Epidermal melanocyte (primary cell): ENCODE measurements at regions not wholly inside any gene's neighbourhood (a gene's known extent, or its start where the extent isn't known, plus 50 kb on each side); places are given as distances from the start of the nearest gene placed in this dataset.

Experiments used
- DNase-seq: peaks from one replicate; pipeline ENCODE4 v3.0.0; 2011; ENCODE audit warnings: low spot score; ENCODE audit not compliant: insufficient read length

DNA sequence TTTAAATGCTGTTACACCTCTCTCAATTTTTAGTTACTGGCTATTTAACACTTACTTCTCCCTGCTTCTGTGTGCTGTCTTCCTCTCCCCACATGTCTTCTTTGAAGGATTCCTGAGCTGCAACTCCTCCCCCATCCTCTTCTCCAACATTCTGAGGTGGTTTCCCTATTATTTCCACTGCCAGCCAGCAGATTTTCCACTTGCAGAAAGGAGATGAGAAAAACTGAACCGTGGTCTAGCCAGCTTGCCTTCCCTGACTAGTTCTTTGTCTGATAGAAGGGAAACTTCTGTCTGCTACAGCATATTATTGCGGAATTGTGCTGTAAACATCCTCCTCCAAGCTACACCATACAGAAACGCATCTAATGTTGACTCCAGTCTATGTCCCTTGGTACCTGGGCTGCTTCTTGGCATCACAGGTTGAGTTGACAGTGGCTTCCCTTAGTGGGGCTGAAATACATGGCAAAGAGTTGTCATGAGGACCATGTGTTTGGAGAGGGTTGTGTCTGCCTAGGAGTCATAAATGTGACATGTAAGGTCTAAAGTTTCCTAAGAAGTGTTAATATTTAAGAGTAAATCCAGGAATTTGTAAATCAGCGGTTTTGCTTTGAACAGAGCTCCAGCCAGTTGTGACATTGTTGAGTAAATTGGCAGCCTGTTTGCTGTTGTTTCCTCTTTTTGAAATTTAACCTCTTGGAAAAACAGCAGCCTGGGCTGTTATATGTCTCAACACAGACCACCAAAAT, 68.3 kb upstream of the RND3 start:
- DNase-seq: no peak

DNA sequence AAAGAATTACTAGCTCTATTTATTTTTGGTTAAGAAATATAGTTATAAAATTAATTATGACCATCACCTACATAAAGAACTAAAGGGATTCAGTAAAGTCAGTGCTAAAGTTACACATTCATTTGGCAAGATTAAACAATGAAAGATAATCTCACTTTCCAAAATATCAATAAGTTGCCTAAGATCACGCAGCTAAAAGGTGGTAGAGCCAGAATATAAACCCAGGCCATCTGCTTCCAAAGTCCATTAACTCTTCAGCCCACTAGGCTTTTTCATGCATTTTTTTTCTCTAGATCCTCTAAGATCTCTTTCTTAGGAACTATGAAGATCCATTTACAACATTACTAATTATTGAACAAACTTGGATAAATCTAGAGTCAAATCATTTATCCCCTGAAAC, 66.6 kb upstream of the RND3 start:
- DNase-seq: no peak

DNA sequence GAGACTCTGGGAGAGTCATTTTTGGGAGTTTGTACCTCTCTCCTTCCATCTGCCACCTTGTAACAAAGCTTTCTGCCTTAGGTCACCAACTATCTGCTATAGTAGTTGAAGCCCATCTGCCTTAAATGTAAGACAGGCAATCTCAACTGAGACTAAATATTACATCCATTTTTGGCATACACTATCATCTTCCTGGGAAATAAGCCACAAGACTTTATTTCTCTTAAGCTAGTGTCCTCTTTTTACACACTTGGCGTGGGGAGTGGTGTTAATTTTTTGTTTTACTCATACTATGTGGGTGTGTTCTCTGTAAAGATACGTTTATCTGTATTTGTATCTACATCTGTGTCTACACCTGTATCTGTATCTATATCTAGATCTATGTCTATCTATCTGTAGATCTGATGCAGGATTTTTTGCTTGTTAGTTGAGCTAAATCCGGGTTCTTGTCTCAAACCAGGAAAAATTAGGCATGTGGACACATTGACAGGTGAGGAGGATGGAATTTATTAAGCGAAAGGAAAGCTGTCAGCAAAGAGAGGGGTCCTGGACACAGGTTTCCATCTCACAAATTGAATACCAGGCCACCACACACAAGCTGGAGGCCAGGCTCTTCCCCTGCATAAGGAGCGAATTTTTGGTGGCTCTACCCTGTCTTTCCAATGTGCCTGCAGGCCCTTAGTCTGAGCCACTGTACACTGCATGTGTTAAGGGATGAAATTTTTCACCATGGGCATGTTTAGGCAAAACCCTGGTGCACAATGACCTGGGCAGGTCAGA, 64.8 kb upstream of the RND3 start:
- DNase-seq: no peak

DNA sequence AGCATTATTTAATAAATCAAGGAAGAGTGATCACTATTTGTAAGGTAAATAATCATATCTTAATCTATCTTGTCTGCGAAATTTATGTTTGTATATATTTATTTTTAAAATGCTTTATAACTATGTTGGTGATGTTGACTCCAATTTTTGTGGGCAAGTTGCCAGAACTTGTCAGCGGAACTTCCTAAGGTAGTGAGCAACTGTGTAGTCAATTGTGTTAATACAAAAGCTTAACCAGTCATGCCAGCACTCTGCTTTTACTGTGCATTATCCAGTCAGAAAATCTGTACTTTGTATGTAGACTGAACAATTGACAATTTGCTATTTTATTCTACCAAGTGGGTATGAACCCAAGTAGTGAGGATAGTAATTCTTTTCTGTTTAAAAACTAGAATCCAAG, 61.9 kb upstream of the RND3 start:
- no peak for DNase-seq

DNA sequence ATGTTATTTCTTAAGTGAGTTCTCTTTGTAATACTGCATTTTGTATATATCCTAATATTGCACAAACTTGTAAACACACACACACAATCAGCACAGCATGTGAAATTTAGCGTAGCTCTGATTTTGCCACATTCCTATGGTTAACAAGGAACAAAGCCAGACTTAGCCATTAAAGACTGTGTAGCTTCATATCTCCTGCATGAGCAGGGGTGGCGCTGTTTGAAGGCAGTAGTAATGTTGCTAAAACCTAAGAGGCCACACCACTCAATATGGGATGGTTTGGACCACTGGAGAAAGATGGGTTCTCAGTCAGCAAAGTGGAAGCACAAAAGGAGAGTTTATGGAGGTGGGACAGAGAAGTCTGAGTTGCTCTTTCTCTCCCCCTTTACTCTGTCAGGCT, 61.1 kb upstream of the RND3 start:
- no peak for DNase-seq

DNA sequence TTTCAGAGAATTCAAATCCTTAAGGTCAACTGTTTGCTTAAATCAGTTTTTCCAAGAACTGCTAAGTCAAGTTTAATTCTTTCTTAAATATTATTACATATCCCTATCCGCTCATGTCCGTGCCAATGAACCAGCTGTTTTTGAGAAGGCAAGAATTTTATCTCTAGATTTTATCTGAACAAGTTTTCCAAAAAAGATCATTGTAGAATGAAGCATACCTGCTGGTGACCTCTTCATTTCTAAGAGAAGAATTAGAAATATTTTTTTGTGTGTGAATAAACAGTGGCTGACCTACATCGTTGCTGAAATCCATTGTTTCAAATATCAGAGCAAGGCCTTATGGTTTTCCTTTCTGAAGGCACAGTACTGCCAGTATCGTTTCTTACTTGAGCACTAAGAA, 58.4 kb upstream of the RND3 start:
- DNase-seq: no peak

DNA sequence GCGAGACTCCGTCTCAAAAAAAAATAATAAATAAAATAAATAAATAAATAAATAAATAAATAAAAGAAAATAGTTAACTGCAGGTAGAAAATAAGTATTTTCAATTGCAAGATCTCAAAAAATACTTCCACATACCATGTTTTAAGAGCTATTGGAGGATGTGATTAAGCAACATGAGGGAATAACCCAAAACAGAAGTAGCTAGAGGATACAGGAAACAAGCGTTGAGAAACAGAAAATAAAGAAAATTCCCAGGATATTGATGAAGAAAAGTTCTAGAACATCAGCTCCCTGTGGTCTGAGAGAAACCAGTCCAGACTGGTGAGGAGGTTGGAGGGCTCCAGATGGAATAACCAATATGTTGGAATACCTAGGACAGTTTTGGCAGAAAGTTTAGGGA, 57.3 kb upstream of the RND3 start:
- DNase-seq: no peak

DNA sequence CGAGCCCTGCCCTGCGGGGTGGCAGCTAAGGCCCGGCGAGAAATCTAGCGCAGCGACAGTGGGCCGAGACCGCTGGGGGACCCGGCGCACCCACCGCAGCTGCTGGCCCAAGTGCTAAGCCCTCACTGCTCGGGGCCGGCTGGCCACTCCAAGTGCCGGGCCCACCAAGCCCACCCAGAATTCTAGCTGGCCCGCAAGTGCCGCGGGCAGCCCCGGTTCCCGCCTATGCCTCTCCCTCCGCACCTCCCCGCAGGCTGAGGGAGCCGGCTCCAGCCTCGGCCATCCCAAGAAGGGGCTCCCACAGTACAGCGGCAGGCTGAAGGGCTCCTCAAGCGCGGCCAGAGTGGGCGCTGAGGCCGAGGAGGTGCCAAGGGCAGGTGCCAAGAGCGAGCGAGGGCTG, 55.2 kb upstream of the RND3 start:
- no peak for DNase-seq

DNA sequence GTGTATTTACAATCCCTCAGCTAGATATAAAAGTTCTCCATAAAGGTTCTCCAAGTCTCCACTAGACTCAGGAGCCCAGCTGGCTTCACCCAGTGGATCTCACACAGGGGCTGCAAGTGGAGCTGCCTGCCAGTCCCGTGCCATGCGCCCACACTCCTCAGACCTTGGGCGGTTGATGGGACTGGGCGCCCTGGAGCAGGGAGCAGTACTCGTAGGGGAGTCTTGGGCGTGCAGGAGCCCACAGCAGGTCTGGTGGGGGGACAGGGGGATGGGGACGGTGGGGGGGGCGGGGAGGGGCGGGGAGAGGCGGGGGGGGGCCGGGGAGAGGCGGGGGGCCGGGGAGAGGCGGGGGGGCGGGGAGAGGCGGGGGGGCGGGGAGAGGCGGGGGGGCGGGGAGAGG, 54.7 kb upstream of the RND3 start:
- DNase-seq: no peak

DNA sequence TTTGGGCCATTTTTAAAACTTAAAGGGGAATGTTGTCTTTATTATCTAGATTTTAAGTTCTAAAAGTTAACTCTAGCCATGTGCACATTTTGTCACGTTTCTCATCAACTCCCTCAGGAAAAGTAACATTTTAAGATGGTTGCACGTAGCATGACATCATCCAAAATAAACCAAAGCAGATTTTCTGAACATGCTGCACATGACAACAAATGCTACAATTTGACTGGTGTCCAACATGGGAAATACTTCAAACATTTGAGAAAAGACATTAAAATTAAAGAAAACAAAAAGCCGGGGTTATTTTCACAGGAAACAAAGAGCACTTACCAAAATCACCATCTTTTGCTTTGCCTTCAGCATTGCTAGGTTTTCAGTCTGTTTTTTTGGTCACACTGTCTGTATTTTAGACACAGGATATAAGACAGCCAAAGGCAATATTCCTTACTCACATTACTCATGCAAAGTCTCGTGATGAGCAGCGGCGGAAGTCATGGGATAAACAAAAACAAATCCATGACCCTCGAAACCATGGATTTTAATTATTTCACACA, 51.3 kb upstream of the RND3 start:
- DNase-seq: peak; percentile 59
